Adipocyte (in vitro differentiated cells): ENCODE measurements at regions not wholly inside any gene's neighbourhood (a gene's known extent, or its start where the extent isn't known, plus 50 kb on each side); places are given as distances from the start of the nearest gene placed in this dataset.

Source experiments
- DNase-seq: peaks from one replicate; pipeline ENCODE4 v3.0.0-alpha.2; 2015; ENCODE audit warnings: low read depth
- H3K27me3 ChIP-seq: replicated peaks from 2 replicates; pipeline ENCODE4 v1.7.0; 2013; ENCODE audit warnings: mild to moderate bottlenecking, low read length, moderate library complexity; ENCODE audit not compliant: control insufficient read depth, insufficient read depth
- H3K36me3 ChIP-seq: 2 replicates; pipeline ENCODE4 v1.7.0; 2013; ENCODE audit warnings: low read length, mild to moderate bottlenecking, moderate library complexity; ENCODE audit not compliant: control insufficient read depth, insufficient read depth, severe bottlenecking
- H3K4me1 ChIP-seq: 2 replicates; pipeline ENCODE4 v1.7.0; 2013; ENCODE audit warnings: mild to moderate bottlenecking, low read length, moderate library complexity; ENCODE audit not compliant: control insufficient read depth, insufficient read depth
- H3K4me3 ChIP-seq: 2 replicates; pipeline ENCODE4 v1.7.0; 2013; ENCODE audit warnings: mild to moderate bottlenecking, low read length, moderate library complexity
- H3K9ac ChIP-seq: 2 replicates; pipeline ENCODE4 v1.7.0; 2013; ENCODE audit warnings: mild to moderate bottlenecking, low read length, moderate library complexity
- H3K9me3 ChIP-seq: 2 replicates; pipeline ENCODE4 v1.7.0; 2013; ENCODE audit warnings: mild to moderate bottlenecking, low read length, moderate library complexity; ENCODE audit not compliant: control insufficient read depth

DNA sequence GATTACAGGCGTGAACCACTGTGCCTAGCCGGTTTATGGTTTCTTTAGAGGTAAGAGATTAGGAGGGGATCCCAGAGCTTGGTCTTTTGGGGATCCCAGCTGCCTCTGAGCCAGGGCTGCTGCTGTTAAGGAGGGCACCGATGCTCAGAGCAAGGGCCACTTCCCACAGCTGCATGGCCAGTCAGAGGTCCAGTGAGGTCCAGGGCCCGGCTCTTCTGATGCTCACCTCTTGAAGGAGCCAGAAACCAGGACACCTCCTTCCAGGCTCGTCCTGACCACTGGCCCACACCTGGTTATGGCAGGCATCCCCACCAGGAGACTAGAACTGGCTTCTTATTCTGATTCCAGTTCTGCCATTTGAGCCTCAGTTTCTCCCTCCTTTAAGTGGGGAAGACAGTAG is 149.0 kb downstream of the TEX29 start:
- Histone ChIP-seq H3K9me3 (peaks cover 10% of the 10 kb centered on the region), H3K4me3 (no peak overlapping the region), H3K27me3 (peaks cover 13% of the 10 kb centered on the region), H3K36me3 (no peaks in the 10 kb centered on the region), H3K9ac (no peak overlapping the region), H3K4me1 (no peaks in the 10 kb centered on the region)
- DNase-seq: no peak

DNA sequence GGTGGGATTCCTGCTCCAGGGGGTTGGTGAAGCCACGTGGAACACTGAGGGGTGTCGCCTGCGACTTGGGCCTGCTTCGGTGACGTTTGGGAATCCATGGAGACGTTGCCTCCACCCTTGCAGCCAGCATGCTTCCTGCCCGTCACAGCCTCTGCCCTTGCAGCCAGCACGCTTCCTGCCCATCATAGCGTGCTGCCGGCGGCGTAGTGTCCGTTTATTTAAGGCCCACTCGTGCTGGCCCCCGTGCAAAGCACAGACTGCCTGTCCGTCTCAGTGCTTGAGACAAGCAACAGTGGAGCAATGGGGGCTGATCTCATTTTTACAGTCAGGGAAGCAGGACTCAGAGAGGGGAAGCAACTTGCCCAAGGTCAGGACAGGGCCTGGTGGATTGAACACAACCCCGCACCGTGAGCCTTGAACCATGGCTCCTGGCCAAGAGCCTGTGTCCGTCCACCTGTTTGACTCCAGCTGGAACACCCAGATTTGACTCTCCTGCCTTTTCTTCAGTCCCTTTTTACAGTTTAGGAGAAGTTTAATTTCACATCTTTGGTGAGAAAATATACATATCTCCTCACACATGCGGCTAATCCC is 149.6 kb downstream of the TEX29 start:
- Histone ChIP-seq H3K27me3 (peaks cover 8% of the 10 kb centered on the region), H3K9me3 (peaks cover 10% of the 10 kb centered on the region), H3K4me3 (no peak overlapping the region), H3K36me3 (no peaks in the 10 kb centered on the region), H3K4me1 (no peaks in the 10 kb centered on the region), H3K9ac (no peak overlapping the region)
- no peak for DNase-seq

- Histone ChIP-seq H3K9ac (no peak overlapping the region), H3K4me3 (no peak overlapping the region), H3K36me3 (no peaks in the 10 kb centered on the region), H3K27me3 (peaks cover 8% of the 10 kb centered on the region), H3K9me3 (peaks cover 9% of the 10 kb centered on the region), H3K4me1 (no peaks in the 10 kb centered on the region)
- no peak for DNase-seq
Observed at GRCh38 chr13:111470933-111471332, 150.5 kb downstream of the TEX29 start.

DNA sequence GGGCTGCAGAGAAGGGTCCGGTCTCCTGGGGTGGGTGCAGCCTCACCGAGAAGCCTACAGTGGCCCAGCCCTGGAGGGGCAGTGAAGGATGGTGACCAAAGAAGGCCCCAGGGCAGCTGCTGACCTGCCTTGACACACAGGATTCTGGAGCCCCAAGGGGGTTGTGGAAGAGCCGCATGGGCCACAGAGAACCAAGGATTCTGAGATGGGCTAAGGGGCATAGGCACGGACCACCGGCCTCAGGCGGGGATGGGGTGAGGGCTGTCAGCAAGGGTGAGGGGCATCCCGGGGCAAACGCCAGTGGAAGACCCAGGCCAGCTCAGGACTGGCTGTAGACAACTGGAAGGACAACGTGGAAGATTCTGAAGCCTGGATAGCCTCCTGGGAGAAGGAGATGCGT is 151.6 kb downstream of the TEX29 start:
- H3K4me3 ChIP-seq: no peak overlapping the region
- H3K9ac ChIP-seq: no peak overlapping the region
- no peaks in the 10 kb centered on the region for H3K4me1 ChIP-seq
- H3K27me3 ChIP-seq: peaks cover 8% of the 10 kb centered on the region
- no peak for DNase-seq
- no peaks in the 10 kb centered on the region for H3K36me3 ChIP-seq
- no peaks in the 10 kb centered on the region for H3K9me3 ChIP-seq

DNA sequence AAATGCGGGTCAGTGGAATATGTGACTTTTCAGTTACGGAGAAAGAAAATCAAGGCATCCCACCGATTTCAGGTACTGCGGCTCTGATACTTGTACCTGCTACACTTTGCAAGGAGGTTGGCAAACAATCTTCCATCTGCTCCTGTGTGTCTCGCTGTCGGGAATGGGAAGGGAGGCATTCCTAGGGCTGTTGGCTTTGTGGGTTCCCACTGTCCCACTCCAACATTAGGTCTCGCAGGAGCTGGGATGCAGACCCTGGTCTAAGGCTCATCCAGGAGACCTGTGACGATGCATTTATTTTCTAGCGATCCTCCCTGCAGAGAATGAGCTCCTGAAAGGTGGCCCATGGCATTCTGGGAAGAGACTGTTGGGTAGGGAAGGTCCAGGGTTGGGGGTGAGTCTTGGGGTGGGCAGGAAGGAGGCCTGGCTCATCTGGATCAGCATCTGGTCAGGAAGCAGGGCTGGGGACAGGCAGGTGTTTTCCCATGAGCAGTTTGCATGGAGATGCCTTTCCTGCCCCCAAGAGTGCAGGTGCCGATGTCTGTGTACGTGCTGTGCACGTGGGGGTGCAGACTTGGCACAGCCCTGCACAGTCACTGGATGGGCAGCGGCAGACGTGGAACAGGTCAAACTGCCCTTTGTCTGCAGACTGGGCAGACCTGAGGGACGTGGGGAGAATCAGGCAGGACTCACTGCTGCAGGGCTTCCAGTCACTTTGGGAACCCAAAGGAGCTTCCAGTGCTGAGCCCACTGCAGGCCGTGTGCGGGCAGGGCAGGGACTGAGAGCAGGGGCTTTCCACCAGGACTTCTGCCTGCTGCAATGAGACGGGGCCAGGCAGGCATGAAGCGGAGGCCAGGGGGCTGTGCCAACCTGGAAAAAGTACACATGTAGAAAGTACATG is 152.4 kb downstream of the TEX29 start:
- Histone ChIP-seq H3K36me3 (no peaks in the 10 kb centered on the region), H3K4me3 (no peak overlapping the region), H3K9me3 (no peaks in the 10 kb centered on the region), H3K4me1 (no peaks in the 10 kb centered on the region), H3K9ac (no peak overlapping the region), H3K27me3 (peaks cover 8% of the 10 kb centered on the region)
- no peak for DNase-seq

GRCh38 chr13:111474136-111475002 is 153.9 kb downstream of the TEX29 start:
- no peak overlapping the region for H3K9ac ChIP-seq
- H3K4me1 ChIP-seq: no peaks in the 10 kb centered on the region
- no peak overlapping the region for H3K4me3 ChIP-seq
- no peaks in the 10 kb centered on the region for H3K36me3 ChIP-seq
- peak; percentile 73 for DNase-seq
- no peaks in the 10 kb centered on the region for H3K9me3 ChIP-seq
- H3K27me3 ChIP-seq: peaks cover 8% of the 10 kb centered on the region

GRCh38 chr13:111475488-111475887 is 155.0 kb downstream of the TEX29 start:
- Histone ChIP-seq H3K9ac (no peak overlapping the region), H3K4me3 (no peak overlapping the region), H3K27me3 (peaks cover 12% of the 10 kb centered on the region), H3K4me1 (no peaks in the 10 kb centered on the region), H3K36me3 (no peaks in the 10 kb centered on the region), H3K9me3 (no peaks in the 10 kb centered on the region)
- no peak for DNase-seq

DNA sequence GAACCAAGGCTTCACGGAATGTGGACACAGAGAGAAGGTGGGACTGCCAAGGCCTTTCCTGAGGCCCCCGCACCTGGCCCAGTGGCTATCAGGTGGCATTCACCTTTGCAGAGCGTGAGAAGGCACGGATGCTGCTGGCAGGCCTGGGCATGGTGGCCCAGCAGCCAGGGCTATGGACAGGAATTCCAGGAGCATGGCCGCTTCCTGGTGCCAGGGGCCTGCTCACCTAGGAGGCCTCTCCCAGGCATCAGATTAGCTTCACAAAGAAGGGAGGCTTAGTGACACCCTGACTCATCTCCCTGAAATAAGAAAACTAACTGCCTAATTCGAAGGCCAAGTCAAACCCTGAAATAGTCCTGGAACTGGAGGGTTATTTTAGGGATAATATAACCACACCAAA is 155.8 kb downstream of the TEX29 start:
- Histone ChIP-seq H3K27me3 (peaks cover 14% of the 10 kb centered on the region), H3K9ac (no peak overlapping the region), H3K9me3 (no peaks in the 10 kb centered on the region), H3K4me3 (no peak overlapping the region), H3K4me1 (no peaks in the 10 kb centered on the region), H3K36me3 (no peaks in the 10 kb centered on the region)
- DNase-seq: no peak

DNA sequence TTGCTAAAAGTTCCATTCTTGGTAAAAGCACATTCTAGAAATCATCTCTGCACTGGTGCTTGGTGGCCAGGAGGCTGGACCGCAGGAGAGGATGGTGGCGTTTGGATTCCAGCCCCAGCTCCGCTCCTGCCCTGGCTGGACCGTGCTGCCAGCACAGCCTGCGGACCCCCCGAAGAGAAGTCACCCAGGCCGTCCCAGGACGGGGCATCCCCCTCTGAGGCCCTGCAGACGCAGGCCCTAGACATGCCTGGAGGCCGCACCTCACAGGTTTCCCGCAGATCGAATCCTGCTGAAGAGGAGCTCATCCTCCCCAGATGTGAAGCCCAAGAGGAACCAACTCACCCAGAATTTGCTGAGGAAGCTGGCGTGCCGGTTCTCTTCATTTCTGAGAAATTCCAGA is 159.0 kb downstream of the TEX29 start:
- H3K36me3 ChIP-seq: no peaks in the 10 kb centered on the region
- no peak overlapping the region for H3K4me3 ChIP-seq
- no peaks in the 10 kb centered on the region for H3K4me1 ChIP-seq
- H3K9me3 ChIP-seq: no peaks in the 10 kb centered on the region
- H3K9ac ChIP-seq: no peak overlapping the region
- DNase-seq: no peak
- peaks cover 8% of the 10 kb centered on the region for H3K27me3 ChIP-seq

DNA sequence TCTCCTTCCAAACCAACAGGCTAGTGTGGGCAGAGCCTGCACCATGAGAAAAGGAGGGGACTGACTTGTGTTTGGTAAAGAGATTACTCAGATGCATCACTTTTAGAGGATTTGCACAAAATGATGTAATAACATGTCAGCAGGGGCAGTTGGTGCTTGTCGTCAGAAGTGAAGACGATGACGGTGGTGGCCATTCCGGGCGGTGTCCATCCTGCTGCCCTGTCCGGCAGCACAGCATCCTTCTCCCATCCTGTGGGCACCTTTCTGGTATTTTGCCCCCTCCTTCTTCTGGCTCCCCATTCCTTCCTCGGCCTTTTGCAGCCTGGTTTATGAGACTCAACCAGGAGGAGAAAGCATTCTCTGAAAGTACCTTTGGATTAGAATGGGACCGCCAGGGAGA is 160.1 kb downstream of the TEX29 start:
- Histone ChIP-seq H3K27me3 (peaks cover 8% of the 10 kb centered on the region), H3K4me1 (no peaks in the 10 kb centered on the region), H3K36me3 (no peaks in the 10 kb centered on the region), H3K4me3 (no peak overlapping the region), H3K9me3 (no peaks in the 10 kb centered on the region), H3K9ac (no peak overlapping the region)
- no peak for DNase-seq

DNA sequence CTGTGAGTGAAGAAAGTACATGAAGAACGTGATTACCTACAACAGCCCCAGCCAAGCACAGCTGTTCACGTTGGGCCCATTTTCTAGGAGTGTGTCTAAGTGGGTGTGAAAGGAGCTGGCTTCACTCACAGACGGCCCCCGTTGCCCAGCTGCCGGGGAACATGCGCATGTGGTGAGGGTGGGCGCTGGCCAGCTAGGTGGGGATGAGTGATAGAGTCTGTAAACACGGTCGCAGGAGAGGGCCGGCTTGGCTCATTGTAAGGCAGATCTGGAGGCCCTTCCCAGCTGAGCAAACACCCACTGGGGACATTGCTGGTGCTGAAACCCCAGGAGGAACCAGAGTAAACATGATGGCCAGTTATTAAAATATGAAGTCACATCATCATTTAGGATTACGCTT is 160.5 kb downstream of the TEX29 start:
- Histone ChIP-seq H3K9me3 (no peaks in the 10 kb centered on the region), H3K27me3 (peaks cover 8% of the 10 kb centered on the region), H3K36me3 (no peaks in the 10 kb centered on the region), H3K9ac (no peak overlapping the region), H3K4me3 (no peak overlapping the region), H3K4me1 (no peaks in the 10 kb centered on the region)
- no peak for DNase-seq
